Liver (tissue), 3 donors: ENCODE measurements at regions not wholly inside any gene's neighbourhood (a gene's known extent, or its start where the extent isn't known, plus 50 kb on each side); places are given as distances from the start of the nearest gene placed in this dataset.

ENCODE experiments used
- ATF3 ChIP-seq: IDR thresholded peaks from 2 replicates; pipeline ENCODE4 v1.6.1; 2016; ENCODE audit warnings: antibody characterized with exemption
- CTCF ChIP-seq: fragments of 150-350 bp; IDR thresholded peaks from 2 replicates; pipeline ENCODE4 v1.5.1; 2017; ENCODE audit warnings: improper control_type of control experiment, low read depth, low read length; ENCODE audit not compliant: missing input control
- EGR1 ChIP-seq, 2 donors: IDR thresholded peaks; 2 replicates each; pipeline ENCODE4 v1.6.1; 2016 to 2018; ENCODE audit warnings: antibody characterized with exemption in 2 of 2, low read depth in 2 of 2
- GABPA ChIP-seq, 2 donors: IDR thresholded peaks in 1 of 2; conservative IDR thresholded peaks in 1 of 2; 2 replicates each; pipeline ENCODE4 v1.6.1; 2016; ENCODE audit warnings: antibody characterized with exemption in 2 of 2, mild to moderate bottlenecking in 1 of 2, moderate library complexity in 1 of 2
- HNF4A ChIP-seq, 2 donors: conservative IDR thresholded peaks; 2 replicates each; pipeline ENCODE4 v1.6.1; 2016; ENCODE audit warnings: antibody characterized with exemption in 2 of 2, mild to moderate bottlenecking in 2 of 2
- MAX ChIP-seq: IDR thresholded peaks from 2 replicates; pipeline ENCODE4 v1.6.1; 2016; ENCODE audit warnings: antibody characterized with exemption
- RAD21 ChIP-seq, 2 donors: IDR thresholded peaks; 2 replicates each; pipeline ENCODE4 v1.6.1; 2016; ENCODE audit warnings: antibody characterized with exemption in 2 of 2, mild to moderate bottlenecking in 2 of 2
- REST ChIP-seq: IDR thresholded peaks from 2 replicates; pipeline ENCODE4 v1.6.1; 2016; ENCODE audit warnings: antibody characterized with exemption, mild to moderate bottlenecking
- RXRA ChIP-seq, 2 donors: IDR thresholded peaks; 2 replicates each; pipeline ENCODE4 v1.6.1; 2017 to 2018; ENCODE audit warnings: antibody characterized with exemption in 2 of 2, mild to moderate bottlenecking in 1 of 2
- TAF1 ChIP-seq: conservative IDR thresholded peaks from 2 replicates; pipeline ENCODE4 v1.6.1; 2016; ENCODE audit warnings: antibody characterized with exemption, mild to moderate bottlenecking
- YY1 ChIP-seq: IDR thresholded peaks from 2 replicates; pipeline ENCODE4 v1.6.1; 2016; ENCODE audit warnings: antibody characterized with exemption, mild to moderate bottlenecking
- ZBTB33 ChIP-seq: IDR thresholded peaks from 2 replicates; pipeline ENCODE4 v1.6.1; 2016; ENCODE audit warnings: antibody characterized with exemption
- donor health status: healthy.
- donor health status: healthy.

- TF ChIP-seq ATF3 (no peak), CTCF (no peak), HNF4A (conservative IDR thresholded peaks at IDR 0.05) (no peak), RXRA (IDR thresholded peaks at IDR 0.05) (no peak), REST (no peak), TAF1 (no peak), RAD21 (IDR thresholded peaks at IDR 0.05) (no peak), EGR1 (IDR thresholded peaks at IDR 0.05; ENCODE audit: low read depth in 2 of 2) (no peak), YY1 (no peak), ZBTB33 (no peak), GABPA (IDR thresholded peaks at IDR 0.05 in 1 of 2, conservative IDR thresholded peaks at IDR 0.05 in 1 of 2) (no peak), MAX (no peak)
These were observed 625.1 kb downstream of the PRELID2 start for GRCh38 chr5:145210020-145210419.
